DOHH2 (cell line): ENCODE measurements at regions not wholly inside any gene's neighbourhood (a gene's known extent, or its start where the extent isn't known, plus 50 kb on each side); places are given as distances from the start of the nearest gene placed in this dataset.

Source experiments
- H3F3A ChIP-seq: fragments of 200-600 bp; sonication (generic), shearing (Covaris generic); 2 replicates; pipeline ENCODE4 v1.6.0; 2016; ENCODE audit warnings: antibody characterized with exemption, mild to moderate bottlenecking; ENCODE audit not compliant: control insufficient read depth, insufficient read depth
- H3K27ac ChIP-seq: fragments of 200-600 bp; sonication (generic); 2 replicates; pipeline ENCODE4 v1.5.1; 2014; ENCODE audit warnings: low read depth, mild to moderate bottlenecking, low read length, moderate library complexity
- H3K27me3 ChIP-seq: fragments of 200-600 bp; sonication (generic); 2 replicates; pipeline ENCODE4 v1.6.1; 2014; ENCODE audit warnings: mild to moderate bottlenecking, low read length, mixed read lengths; ENCODE audit not compliant: control insufficient read depth
- H3K36me3 ChIP-seq: fragments of 200-600 bp; sonication (generic); 2 replicates; pipeline ENCODE4 v1.6.1; 2014; ENCODE audit warnings: mild to moderate bottlenecking, low read length, moderate library complexity, mixed read lengths; ENCODE audit not compliant: control insufficient read depth
- H3K4me1 ChIP-seq: fragments of 200-600 bp; sonication (generic); 2 replicates; pipeline ENCODE4 v1.6.1; 2014; ENCODE audit warnings: mild to moderate bottlenecking, low read length, mixed read lengths; ENCODE audit not compliant: control insufficient read depth
- H3K4me2 ChIP-seq: fragments of 200-600 bp; sonication (generic); 2 replicates; pipeline ENCODE4 v1.6.0; 2014; ENCODE audit warnings: mild to moderate bottlenecking, low read length, moderate library complexity
- H3K4me3 ChIP-seq: fragments of 200-600 bp; sonication (generic); 2 replicates; pipeline ENCODE4 v1.5.1; 2014; ENCODE audit warnings: mild to moderate bottlenecking, low read length, mixed read lengths
- H3K79me2 ChIP-seq: fragments of 200-600 bp; sonication (generic); 2 replicates; pipeline ENCODE4 v1.6.1; 2014; ENCODE audit warnings: mild to moderate bottlenecking, low read length, mixed read lengths; ENCODE audit not compliant: control insufficient read depth
- H3K9me2 ChIP-seq: fragments of 200-600 bp; sonication (generic); replicated peaks from 2 replicates; pipeline ENCODE4 v1.6.1; 2014; ENCODE audit warnings: mild to moderate bottlenecking, low read length, mixed read lengths; ENCODE audit not compliant: control insufficient read depth
- H3K9me3 ChIP-seq: fragments of 200-600 bp; sonication (generic); 2 replicates; pipeline ENCODE4 v1.6.1; 2014; ENCODE audit warnings: antibody characterized with exemption, low read length, mixed read lengths; ENCODE audit not compliant: control insufficient read depth, insufficient read depth
- H4K20me1 ChIP-seq: fragments of 200-600 bp; sonication (generic); 2 replicates; pipeline ENCODE4 v1.6.0; 2014; ENCODE audit warnings: low read depth, mild to moderate bottlenecking, antibody characterized with exemption, low read length, moderate library complexity; ENCODE audit not compliant: control insufficient read depth, insufficient read depth
- CTCF ChIP-seq: fragments of 200-600 bp; sonication (generic); IDR thresholded peaks from one replicate; pipeline ENCODE4 v1.5.1; 2014; ENCODE audit warnings: antibody characterized with exemption, mild to moderate bottlenecking, low read depth, low read length; ENCODE audit not compliant: poor library complexity, severe bottlenecking
- EZH2phosphoT487 ChIP-seq: fragments of 200-600 bp; sonication (generic); IDR thresholded peaks from 2 replicates; pipeline ENCODE4 v1.6.1; 2017; ENCODE audit warnings: borderline replicate concordance, mild to moderate bottlenecking, antibody characterized with exemption, low read length, moderate library complexity, mixed read lengths

GRCh38 chr13:44028734-44029133, 149.0 kb downstream of the LACC1 start:
- Histone ChIP-seq H3K4me1 (no peaks in the 10 kb centered on the region), H3K9me3 (no peaks in the 10 kb centered on the region), H3K36me3 (no peaks in the 10 kb centered on the region), H3K27me3 (no peaks in the 10 kb centered on the region), H3F3A (no peaks in the 10 kb centered on the region), H3K27ac (no peak overlapping the region), H3K4me2 (no peak overlapping the region), H3K79me2 (no peaks in the 10 kb centered on the region), H3K4me3 (no peak overlapping the region), H3K9me2 (no peaks in the 10 kb centered on the region), H4K20me1 (no peaks in the 10 kb centered on the region)
- TF ChIP-seq EZH2phosphoT487 = no peak

- Histone ChIP-seq H3K27me3 (no peaks in the 10 kb centered on the region), H3K4me1 (no peaks in the 10 kb centered on the region), H3K9me3 (no peaks in the 10 kb centered on the region), H4K20me1 (no peaks in the 10 kb centered on the region), H3K79me2 (no peaks in the 10 kb centered on the region), H3K36me3 (no peaks in the 10 kb centered on the region), H3K4me2 (no peak overlapping the region), H3K9me2 (no peaks in the 10 kb centered on the region), H3K4me3 (no peak overlapping the region), H3F3A (no peaks in the 10 kb centered on the region), H3K27ac (no peak overlapping the region)
- no peak for TF ChIP-seq EZH2phosphoT487
- TF ChIP-seq CTCF = no peak
Observed at GRCh38 chr13:44030615-44031014, 150.9 kb downstream of the LACC1 start.

GRCh38 chr13:44031555-44031954, 151.9 kb downstream of the LACC1 start:
- TF ChIP-seq CTCF = no peak
- TF ChIP-seq EZH2phosphoT487 = no peak
- no peak overlapping the region for H3K4me2 ChIP-seq
- H3K27me3 ChIP-seq = no peaks in the 10 kb centered on the region

GRCh38 chr13:44032802-44033201, 153.1 kb downstream of the LACC1 start:
- Histone ChIP-seq H3K4me1 (no peaks in the 10 kb centered on the region), H3K4me2 (no peak overlapping the region), H3F3A (no peaks in the 10 kb centered on the region), H3K36me3 (no peaks in the 10 kb centered on the region), H3K4me3 (no peak overlapping the region), H4K20me1 (no peaks in the 10 kb centered on the region), H3K9me3 (no peaks in the 10 kb centered on the region), H3K27ac (no peak overlapping the region), H3K9me2 (no peaks in the 10 kb centered on the region), H3K27me3 (no peaks in the 10 kb centered on the region), H3K79me2 (no peaks in the 10 kb centered on the region)
- TF ChIP-seq CTCF (no peak), EZH2phosphoT487 (no peak)

More at GRCh38 chr13:44031555-44031954, 151.9 kb downstream of the LACC1 start:
- no peaks in the 10 kb centered on the region for H3K9me2 ChIP-seq
- H3F3A ChIP-seq = no peaks in the 10 kb centered on the region
- H3K9me3 ChIP-seq = no peaks in the 10 kb centered on the region
- H3K79me2 ChIP-seq = no peaks in the 10 kb centered on the region
- H4K20me1 ChIP-seq = no peaks in the 10 kb centered on the region
- no peak overlapping the region for H3K27ac ChIP-seq
- H3K36me3 ChIP-seq = no peaks in the 10 kb centered on the region
- no peak overlapping the region for H3K4me3 ChIP-seq
- H3K4me1 ChIP-seq = no peaks in the 10 kb centered on the region
